K562 (cell line): ENCODE measurements at regions not wholly inside any gene's neighbourhood (a gene's known extent, or its start where the extent isn't known, plus 50 kb on each side); places are given as distances from the start of the nearest gene placed in this dataset.
A peak's percentile ranks its signal among the peaks of the same experiment; 100 is the strongest.

ENCODE experiments used
- ATAC-seq: fragments of 200-7000 bp; cut with Tn5 transposase; 3 replicates; pipeline ENCODE4 v1.9.1; 2020; ENCODE audit warnings: moderate library complexity
- BruUV-seq: library from RNA; stranded (reverse); fragments of 400-500 nt; replicated peaks from 2 replicates; lab custom pipeline; 2021; lab: Mats Ljungman, UMichigan
- CTCF ChIA-PET: fragments of 300-600 bp; formaldehyde crosslinking; extraction: SDS; loops from one replicate; lab custom pipeline; 2021; ENCODE audit warnings: low intra/inter-chr PET ratio; lab: Yijun Ruan, JAX
- POLR2A ChIA-PET: fragments of 300-600, 350-650 bp; sonication (Branson Sonifier 250); formaldehyde crosslinking; extraction: SDS; loops from one replicate; lab custom pipeline; 2021; ENCODE audit warnings: antibody characterized with exemption, inconsistent platforms; lab: Yijun Ruan, JAX
- DNase-seq, 4 experiments: peaks; one replicate each; pipeline versions ENCODE4 v3.0.0 to v3.0.0-alpha.2; 2011 to 2018; ENCODE audit warnings: low spot score in 3 of 4, mixed read lengths in 3 of 4; ENCODE audit errors: extremely low read depth in 1 of 4
- FAIRE-seq: peaks from 2 replicates; lab custom pipeline; 2011; peaks lifted over from hg19 to GRCh38; lab: Jason Lieb, UNC
- H2AFZ ChIP-seq: 2 replicates; pipeline ENCODE4 v1.6.0; 2011; ENCODE audit warnings: low read depth, low read length, control low read depth, inconsistent platforms
- H3K27ac ChIP-seq: fragments of 200-600 bp; 3 replicates; pipeline ENCODE4 v1.8.0; 2011; ENCODE audit warnings: low read depth, mild to moderate bottlenecking, control low read depth, inconsistent platforms, low read length, moderate library complexity, mixed read lengths; ENCODE audit errors: extremely low read depth
- H3K27me3 ChIP-seq, 2 experiments: fragments of 300-600 bp in 1 of 2; 2 replicates in 1 of 2; 3 replicates in 1 of 2; pipeline versions ENCODE4 v1.6.0 to v1.8.0; 2011; ENCODE audit warnings: inconsistent platforms in 2 of 2, low read length in 2 of 2, mild to moderate bottlenecking in 1 of 2, mixed read lengths in 1 of 2, moderate library complexity in 1 of 2; ENCODE audit not compliant: control insufficient read depth in 2 of 2, insufficient read depth in 2 of 2
- H3K36me3 ChIP-seq: fragments of 300-600 bp; 3 replicates; pipeline ENCODE4 v1.8.0; 2011; ENCODE audit warnings: mild to moderate bottlenecking, low read length, inconsistent platforms; ENCODE audit not compliant: control insufficient read depth, insufficient read depth
- H3K4me1 ChIP-seq, 2 experiments: fragments of 200-600 bp in 1 of 2; replicated peaks in 1 of 2; 2 replicates in 1 of 2; 3 replicates in 1 of 2; pipeline versions ENCODE4 v1.5.1 to v1.8.0; 2011; ENCODE audit warnings: inconsistent platforms in 2 of 2, low read length in 2 of 2, mild to moderate bottlenecking in 1 of 2, mixed read lengths in 1 of 2, moderate library complexity in 1 of 2; ENCODE audit not compliant: control insufficient read depth in 2 of 2, insufficient read depth in 2 of 2
- H3K4me2 ChIP-seq: 2 replicates; pipeline ENCODE4 v1.6.1; 2011; ENCODE audit warnings: low read length, control low read depth, inconsistent platforms, mixed read lengths; ENCODE audit not compliant: insufficient read depth
- H3K4me3 ChIP-seq: fragments of 200-600 bp; sonication (generic), shearing (Covaris generic); 2 replicates; pipeline ENCODE4 v1.5.1; 2016; ENCODE audit warnings: control low read depth, inconsistent platforms
- H3K79me2 ChIP-seq: fragments of 200-600 bp; 3 replicates; pipeline ENCODE4 v1.8.0; 2011; ENCODE audit warnings: low read length, inconsistent platforms; ENCODE audit not compliant: control insufficient read depth, insufficient read depth
- H3K9ac ChIP-seq, 2 experiments: 2 replicates each; pipeline versions ENCODE4 v1.6.0 to v1.6.1; 2011; ENCODE audit warnings: low read depth in 2 of 2, low read length in 2 of 2, control low read depth in 1 of 2, inconsistent platforms in 1 of 2, mild to moderate bottlenecking in 1 of 2, mixed read lengths in 1 of 2; ENCODE audit not compliant: insufficient read depth in 1 of 2
- H3K9me1 ChIP-seq: one replicate; pipeline ENCODE4 v1.6.0; 2011; ENCODE audit warnings: inconsistent platforms, mild to moderate bottlenecking, low read length, moderate library complexity; ENCODE audit not compliant: control insufficient read depth, insufficient read depth
- H3K9me3 ChIP-seq: replicated peaks from 2 replicates; pipeline ENCODE4 v1.5.1; 2011; ENCODE audit warnings: low read depth, low read length, inconsistent platforms; ENCODE audit not compliant: control insufficient read depth, insufficient read depth
- H4K20me1 ChIP-seq: replicated peaks from 2 replicates; pipeline ENCODE4 v1.6.1; 2011; ENCODE audit warnings: low read length, inconsistent platforms, mixed read lengths; ENCODE audit not compliant: control insufficient read depth, insufficient read depth
- NONO ChIP-seq, 2 experiments: fragments of 200-400 bp in 1 of 2; fragments of 450-650 bp in 1 of 2; formaldehyde crosslinking in 1 of 2; IDR thresholded peaks; 2 replicates each; pipeline ENCODE4 v1.6.1; 2017; ENCODE audit warnings: low read depth in 2 of 2, mild to moderate bottlenecking in 2 of 2, moderate library complexity in 2 of 2, low read length in 1 of 2
- RBM25 ChIP-seq: fragments of 200-400 bp; formaldehyde crosslinking; IDR thresholded peaks from 2 replicates; pipeline ENCODE4 v1.6.1; 2018; ENCODE audit warnings: low read length, low read depth, moderate library complexity; ENCODE audit not compliant: severe bottlenecking
- TCF15 ChIP-seq: fragments of 250-450 bp; sonication (Bioruptor Pico); IDR thresholded peaks from 2 replicates; pipeline ENCODE4 v1.8.0; 2022; ENCODE audit warnings: moderate library complexity, mild to moderate bottlenecking, inconsistent platforms
- ZNF212 ChIP-seq: fragments of 450-650 bp; formaldehyde crosslinking; IDR thresholded peaks from 2 replicates; pipeline ENCODE4 v1.4.0; 2020; ENCODE audit warnings: mild to moderate bottlenecking
- ZNF592 ChIP-seq: fragments of 450-650 bp; IDR thresholded peaks from 2 replicates; pipeline ENCODE4 v1.6.1; 2017; ENCODE audit warnings: antibody characterized with exemption, mild to moderate bottlenecking
- ZNF609 ChIP-seq: sonication (generic); formaldehyde crosslinking; IDR thresholded peaks from 2 replicates; pipeline ENCODE4 v1.8.1; 2023; ENCODE audit warnings: missing genetic modification reagents, mild to moderate bottlenecking, borderline replicate concordance
- WGBS: fragments of 100-300 bp; shearing (Covaris generic); methylation state at CpG from one replicate; pipeline ENCODE4 v1.1.6; 2016; ENCODE audit warnings: low coverage, mixed read lengths; ENCODE audit not compliant: insufficient coverage; ENCODE audit errors: missing lambda C conversion rate; 5-methylcytosine and 5-hydroxymethylcytosine counted together
- in situ Hi-C: fragments of 300-500 bp; cut with MboI; formaldehyde crosslinking; loops from 4 replicates; pipeline ENCODE4 v1.15.0; 2018; ENCODE audit warnings: inconsistent platforms, mixed read lengths
- intact Hi-C: fragments of 100-400 bp; cut with micrococcal nuclease; formaldehyde crosslinking; loops from 2 replicates; pipeline ENCODE4 v1.14.2; 2022

GRCh38 chr20:19960745-19961144 lies 56.4 kb upstream of the NAA20 start:
- ATAC-seq, result no peak
- Histone ChIP-seq H2AFZ (no peak overlapping the region), H3K9me3 (no peaks in the 10 kb centered on the region), H3K4me2 (no peak overlapping the region), H3K36me3 (no peaks in the 10 kb centered on the region), H4K20me1 (no peaks in the 10 kb centered on the region), H3K27me3 (peaks cover 0 to 13% of the 10 kb centered on the region in 2 experiments; a peak in 2 of 5 replicates), H3K4me1 (no peaks in the 10 kb centered on the region), H3K79me2 (no peaks in the 10 kb centered on the region), H3K27ac (no peak overlapping the region), H3K4me3 (no peak overlapping the region), H3K9ac (no peak overlapping the region), H3K9me1 (no peaks in the 10 kb centered on the region)
- in situ Hi-C loops (no loop called here), intact Hi-C loops (no loop called here)
- 0% methylated on average over 2 of the region's 2 CpGs for WGBS
- BruUV-seq, result no TSS peak
- POLR2A ChIA-PET, result no interaction called here
- FAIRE-seq, result no peak
- TF ChIP-seq TCF15 (CRISPR knock-in tag) (no peak), RBM25 (peak; percentile 20)
- CTCF ChIA-PET, result no interaction called here
- DNase-seq, result no peak

- H4K20me1 ChIP-seq, result no peaks in the 10 kb centered on the region
- no peak overlapping the region for H3K27ac ChIP-seq
- no TSS peak for BruUV-seq
- no peaks in the 10 kb centered on the region for H3K79me2 ChIP-seq
- H3K4me3 ChIP-seq, result no peak overlapping the region
- ChIA-PET CTCF (no interaction called here), POLR2A (no interaction called here)
- in situ Hi-C loops (no loop called here), intact Hi-C loops (no loop called here)
- no peaks in the 10 kb centered on the region for H3K9me3 ChIP-seq
- no peaks in the 10 kb centered on the region for H3K4me1 ChIP-seq
- peaks cover 0 to 13% of the 10 kb centered on the region in 2 experiments; a peak in 2 of 5 replicates for H3K27me3 ChIP-seq
- H3K9ac ChIP-seq, result no peak overlapping the region
- WGBS, result 0% methylated on average over 5 of the region's 6 CpGs
- no peak overlapping the region for H3K4me2 ChIP-seq
- no peak overlapping the region for H2AFZ ChIP-seq
- ATAC-seq (no peak), DNase-seq (no peak), FAIRE-seq (no peak)
- no peaks in the 10 kb centered on the region for H3K36me3 ChIP-seq
- no peaks in the 10 kb centered on the region for H3K9me1 ChIP-seq
- TF ChIP-seq NONO (IDR thresholded peaks at IDR 0.05; ENCODE audit: low read depth in 2 of 2, low read length in 1 of 2) (no peak), ZNF592 (no peak), ZNF609 (CRISPR knock-in tag) (no peak), ZNF212 (CRISPR knock-in tag) (no peak)
Observed at GRCh38 chr20:19961293-19961692, 55.9 kb upstream of the NAA20 start.
